ENCODE measurements at regions not wholly inside any gene's neighbourhood (a gene's known extent, or its start where the extent isn't known, plus 50 kb on each side); places are given as distances from the start of the nearest gene placed in this dataset.

GRCh38 chr1:164233149-164233548 is 325.8 kb upstream of the PBX1 start:
- no peak overlapping the region for H3K4me3 ChIP-seq (ENCODE audit: low read depth, low read length)
- H3K36me3 ChIP-seq (ENCODE audit: control insufficient read depth, insufficient read depth, low read length) = no peaks in the 10 kb centered on the region
- no peak for DNase-seq
- no peak overlapping the region for H3K27ac Mint-ChIP-seq (ENCODE audit: unreplicated experiment)
- no TSS peak for BruUV-seq (replicated peaks)
- no peak for TF ChIP-seq CTCF (IDR thresholded peaks at IDR 0.05; ENCODE audit: insufficient read depth in 1 of 2, low read depth in 1 of 2, low read length in 1 of 2, severe bottlenecking in 1 of 2, unreplicated experiment in 1 of 2)
- H3K27me3 ChIP-seq (replicated peaks; ENCODE audit: control insufficient read depth, insufficient read depth, low read length) = no peaks in the 10 kb centered on the region
- no peaks in the 10 kb centered on the region for H3K9me3 Mint-ChIP-seq (ENCODE audit: unreplicated experiment)
- no peaks in the 10 kb centered on the region for H3K4me1 Mint-ChIP-seq (ENCODE audit: low read depth, unreplicated experiment)
- ChIA-PET POLR2A (no interaction called here), CTCF (no interaction called here)
- no peaks in the 10 kb centered on the region for H3K4me1 ChIP-seq
- peaks cover 10% of the 10 kb centered on the region for H3K27me3 Mint-ChIP-seq (ENCODE audit: insufficient read depth, unreplicated experiment)
- no peak overlapping the region for H3K4me3 Mint-ChIP-seq (ENCODE audit: unreplicated experiment)
- intact Hi-C loops (cut with micrococcal nuclease; ENCODE audit: unreplicated experiment) = no loop called here
- H3K36me3 Mint-ChIP-seq (ENCODE audit: insufficient read depth, unreplicated experiment) = no peaks in the 10 kb centered on the region
- H3K9me3 ChIP-seq = no peaks in the 10 kb centered on the region; the same call in 1 of the 2 replicates

GRCh38 chr1:164240081-164240480 is 318.9 kb upstream of the PBX1 start:
- H3K9me3 Mint-ChIP-seq (ENCODE audit: unreplicated experiment) = no peaks in the 10 kb centered on the region
- DNase-seq = peak; percentile 56 to 69
- H3K36me3 ChIP-seq (ENCODE audit: control insufficient read depth, insufficient read depth, low read length) = no peaks in the 10 kb centered on the region
- no TSS peak for BruUV-seq (replicated peaks)
- peaks cover 10% of the 10 kb centered on the region for H3K27me3 Mint-ChIP-seq (ENCODE audit: insufficient read depth, unreplicated experiment)
- TF ChIP-seq CTCF (IDR thresholded peaks at IDR 0.05; ENCODE audit: insufficient read depth in 1 of 2, low read depth in 1 of 2, low read length in 1 of 2, severe bottlenecking in 1 of 2, unreplicated experiment in 1 of 2) = peak; percentile 48 to 64
- H3K4me1 Mint-ChIP-seq (ENCODE audit: low read depth, unreplicated experiment) = no peaks in the 10 kb centered on the region
- no peaks in the 10 kb centered on the region for H3K4me1 ChIP-seq
- POLR2A ChIA-PET = no interaction called here
- no peaks in the 10 kb centered on the region for H3K27me3 ChIP-seq (replicated peaks; ENCODE audit: control insufficient read depth, insufficient read depth, low read length)
- intact Hi-C loops (cut with micrococcal nuclease; ENCODE audit: unreplicated experiment) = loop anchor here (1.0 kb wide), 3 partner anchors 547 to 833 kb away; no protein-coding TSS in a partner anchor
- no peaks in the 10 kb centered on the region for H3K9me3 ChIP-seq
- H3K4me3 Mint-ChIP-seq (ENCODE audit: unreplicated experiment) = no peak overlapping the region
- CTCF ChIA-PET = interaction anchor here (0.6 to 1.5 kb wide), 8 partner anchors 74 to 833 kb away, joined by 3 to 6 read pairs (median 3); no protein-coding TSS in a partner anchor
- no peaks in the 10 kb centered on the region for H3K36me3 Mint-ChIP-seq (ENCODE audit: insufficient read depth, unreplicated experiment)
- H3K27ac Mint-ChIP-seq (ENCODE audit: unreplicated experiment) = no peak overlapping the region
- H3K4me3 ChIP-seq (ENCODE audit: low read depth, low read length) = no peak overlapping the region

GRCh38 chr1:164250365-164250764 is 308.6 kb upstream of the PBX1 start:
- POLR2A ChIA-PET = no interaction called here
- no peak for DNase-seq
- H3K4me1 ChIP-seq = no peaks in the 10 kb centered on the region
- H3K36me3 ChIP-seq (ENCODE audit: control insufficient read depth, insufficient read depth, low read length) = no peaks in the 10 kb centered on the region
- intact Hi-C loops (cut with micrococcal nuclease; ENCODE audit: unreplicated experiment) = no loop called here
- peaks cover 13% of the 10 kb centered on the region for H3K9me3 Mint-ChIP-seq (ENCODE audit: unreplicated experiment)
- H3K4me3 Mint-ChIP-seq (ENCODE audit: unreplicated experiment) = no peak overlapping the region
- H3K27me3 Mint-ChIP-seq (ENCODE audit: insufficient read depth, unreplicated experiment) = peaks cover 8% of the 10 kb centered on the region
- H3K36me3 Mint-ChIP-seq (ENCODE audit: insufficient read depth, unreplicated experiment) = no peaks in the 10 kb centered on the region
- H3K9me3 ChIP-seq = no peaks in the 10 kb centered on the region
- no peak overlapping the region for H3K27ac Mint-ChIP-seq (ENCODE audit: unreplicated experiment)
- no peak overlapping the region for H3K4me3 ChIP-seq (ENCODE audit: low read depth, low read length)
- CTCF ChIA-PET = no interaction called here
- H3K27me3 ChIP-seq (replicated peaks; ENCODE audit: control insufficient read depth, insufficient read depth, low read length) = no peaks in the 10 kb centered on the region
- no peak for TF ChIP-seq CTCF (IDR thresholded peaks at IDR 0.05; ENCODE audit: insufficient read depth in 1 of 2, low read depth in 1 of 2, low read length in 1 of 2, severe bottlenecking in 1 of 2, unreplicated experiment in 1 of 2)
- H3K4me1 Mint-ChIP-seq (ENCODE audit: low read depth, unreplicated experiment) = no peaks in the 10 kb centered on the region
- no TSS peak for BruUV-seq (replicated peaks)
